MM.1S (cell line): ENCODE measurements at regions not wholly inside any gene's neighbourhood (a gene's known extent, or its start where the extent isn't known, plus 50 kb on each side); places are given as distances from the start of the nearest gene placed in this dataset.

Source experiments
- EZH2phosphoT487 ChIP-seq: fragments of 300-600 bp; sonication (generic); IDR thresholded peaks from 2 replicates; pipeline ENCODE4 v1.6.1; 2018; ENCODE audit warnings: antibody characterized with exemption, low read length
- TF ChIP-seq, protein P1 (sequence below): fragments of 300-600 bp; sonication (generic); IDR thresholded peaks from 2 replicates; pipeline ENCODE4 v1.5.1; 2016; ENCODE audit warnings: antibody characterized with exemption, low read length, mixed read lengths

DNA sequence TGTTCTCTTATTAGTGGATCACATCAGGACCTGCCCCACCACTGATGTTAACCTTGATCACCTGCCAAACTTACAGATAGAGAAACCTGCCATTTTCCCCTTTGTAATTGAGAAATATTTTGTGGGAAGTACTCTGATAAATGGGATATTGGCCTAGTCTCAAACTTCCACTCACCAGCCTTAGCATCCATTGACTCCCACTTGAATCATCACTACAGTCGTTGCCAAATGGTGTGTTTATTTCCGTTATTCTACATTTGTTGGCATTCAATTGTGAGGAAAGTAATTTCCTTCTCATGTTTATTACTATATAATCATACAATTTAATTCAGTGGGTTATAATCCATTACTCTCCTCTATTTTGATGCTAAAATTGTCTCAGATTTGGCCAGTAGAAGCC is 156.4 kb upstream of the CXCL13 start:
- TF ChIP-seq, protein P1, sequence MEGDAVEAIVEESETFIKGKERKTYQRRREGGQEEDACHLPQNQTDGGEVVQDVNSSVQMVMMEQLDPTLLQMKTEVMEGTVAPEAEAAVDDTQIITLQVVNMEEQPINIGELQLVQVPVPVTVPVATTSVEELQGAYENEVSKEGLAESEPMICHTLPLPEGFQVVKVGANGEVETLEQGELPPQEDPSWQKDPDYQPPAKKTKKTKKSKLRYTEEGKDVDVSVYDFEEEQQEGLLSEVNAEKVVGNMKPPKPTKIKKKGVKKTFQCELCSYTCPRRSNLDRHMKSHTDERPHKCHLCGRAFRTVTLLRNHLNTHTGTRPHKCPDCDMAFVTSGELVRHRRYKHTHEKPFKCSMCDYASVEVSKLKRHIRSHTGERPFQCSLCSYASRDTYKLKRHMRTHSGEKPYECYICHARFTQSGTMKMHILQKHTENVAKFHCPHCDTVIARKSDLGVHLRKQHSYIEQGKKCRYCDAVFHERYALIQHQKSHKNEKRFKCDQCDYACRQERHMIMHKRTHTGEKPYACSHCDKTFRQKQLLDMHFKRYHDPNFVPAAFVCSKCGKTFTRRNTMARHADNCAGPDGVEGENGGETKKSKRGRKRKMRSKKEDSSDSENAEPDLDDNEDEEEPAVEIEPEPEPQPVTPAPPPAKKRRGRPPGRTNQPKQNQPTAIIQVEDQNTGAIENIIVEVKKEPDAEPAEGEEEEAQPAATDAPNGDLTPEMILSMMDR = no peak
- no peak for TF ChIP-seq EZH2phosphoT487
